ENCODE measurements at regions not wholly inside any gene's neighbourhood (a gene's known extent, or its start where the extent isn't known, plus 50 kb on each side); places are given as distances from the start of the nearest gene placed in this dataset.

DNA sequence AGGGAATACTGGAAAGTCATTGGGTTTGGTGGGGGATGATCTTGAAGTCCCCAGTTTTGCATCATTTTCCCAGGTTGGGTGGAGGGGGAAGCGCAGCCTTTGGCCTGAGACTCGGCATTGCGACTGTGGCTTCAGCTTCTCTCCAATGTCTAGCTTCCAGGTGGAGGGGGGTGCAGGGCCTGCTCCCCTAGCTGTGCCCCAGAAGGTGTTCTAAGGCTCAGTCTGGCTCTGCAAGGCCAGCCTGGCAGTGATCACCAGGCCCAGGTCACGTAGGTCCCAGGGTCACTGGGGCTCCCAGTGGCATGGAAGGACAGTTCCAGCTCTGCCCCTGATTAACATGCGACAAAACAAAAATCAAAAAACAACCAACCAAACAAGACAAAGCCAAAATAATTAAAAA, 56.9 kb upstream of the HAAO start:
- ATAC-seq (no peak), DNase-seq (no peak)
- intact Hi-C loops (cut with DNase I, micrococcal nuclease) = no loop called here
- Histone ChIP-seq H3K4me3 (no peak overlapping the region), H3K36me3 (ENCODE audit: low read depth) (no peaks in the 10 kb centered on the region), H3K9me3 (no peaks in the 10 kb centered on the region), H3K4me1 (ENCODE audit: low read depth) (no peaks in the 10 kb centered on the region)
- TF ChIP-seq, protein P1, sequence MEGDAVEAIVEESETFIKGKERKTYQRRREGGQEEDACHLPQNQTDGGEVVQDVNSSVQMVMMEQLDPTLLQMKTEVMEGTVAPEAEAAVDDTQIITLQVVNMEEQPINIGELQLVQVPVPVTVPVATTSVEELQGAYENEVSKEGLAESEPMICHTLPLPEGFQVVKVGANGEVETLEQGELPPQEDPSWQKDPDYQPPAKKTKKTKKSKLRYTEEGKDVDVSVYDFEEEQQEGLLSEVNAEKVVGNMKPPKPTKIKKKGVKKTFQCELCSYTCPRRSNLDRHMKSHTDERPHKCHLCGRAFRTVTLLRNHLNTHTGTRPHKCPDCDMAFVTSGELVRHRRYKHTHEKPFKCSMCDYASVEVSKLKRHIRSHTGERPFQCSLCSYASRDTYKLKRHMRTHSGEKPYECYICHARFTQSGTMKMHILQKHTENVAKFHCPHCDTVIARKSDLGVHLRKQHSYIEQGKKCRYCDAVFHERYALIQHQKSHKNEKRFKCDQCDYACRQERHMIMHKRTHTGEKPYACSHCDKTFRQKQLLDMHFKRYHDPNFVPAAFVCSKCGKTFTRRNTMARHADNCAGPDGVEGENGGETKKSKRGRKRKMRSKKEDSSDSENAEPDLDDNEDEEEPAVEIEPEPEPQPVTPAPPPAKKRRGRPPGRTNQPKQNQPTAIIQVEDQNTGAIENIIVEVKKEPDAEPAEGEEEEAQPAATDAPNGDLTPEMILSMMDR (IDR thresholded peaks at IDR 0.05) = no peak

DNA sequence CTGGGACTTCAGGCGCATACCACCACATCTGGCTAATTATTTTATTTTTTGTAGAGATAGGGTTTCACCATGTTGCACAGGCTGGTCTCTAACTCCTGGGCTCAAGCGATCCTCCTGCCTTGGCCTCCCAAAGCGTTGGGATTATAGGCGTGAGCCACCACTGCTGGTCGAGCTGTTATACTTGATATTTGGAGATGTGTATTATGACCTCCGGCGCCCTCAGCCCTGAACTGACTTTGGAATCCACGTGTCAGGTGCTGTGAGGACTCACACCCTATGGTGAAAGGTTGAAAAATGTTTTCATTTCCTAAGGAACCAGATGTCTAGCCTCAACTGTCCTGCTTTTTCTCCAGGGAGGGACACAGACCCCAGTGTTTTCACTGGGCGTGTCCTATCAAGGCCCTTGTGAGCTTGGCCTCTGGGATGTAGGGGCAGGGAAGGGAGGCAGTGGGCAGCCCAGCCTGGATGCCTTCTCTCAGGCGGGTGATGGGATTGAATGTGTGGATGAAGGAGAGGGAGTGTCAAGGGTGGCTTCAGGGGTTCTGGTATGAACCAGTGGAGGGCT, 56.4 kb upstream of the HAAO start:
- no peak overlapping the region for H3K4me3 ChIP-seq
- ATAC-seq (no peak), DNase-seq (no peak)
- TF ChIP-seq, protein P1 (IDR thresholded peaks at IDR 0.05) = no peak
- no peaks in the 10 kb centered on the region for H3K4me1 ChIP-seq (ENCODE audit: low read depth)
- intact Hi-C loops (cut with DNase I, micrococcal nuclease) = no loop called here
- no peaks in the 10 kb centered on the region for H3K36me3 ChIP-seq (ENCODE audit: low read depth)
- no peaks in the 10 kb centered on the region for H3K9me3 ChIP-seq

DNA sequence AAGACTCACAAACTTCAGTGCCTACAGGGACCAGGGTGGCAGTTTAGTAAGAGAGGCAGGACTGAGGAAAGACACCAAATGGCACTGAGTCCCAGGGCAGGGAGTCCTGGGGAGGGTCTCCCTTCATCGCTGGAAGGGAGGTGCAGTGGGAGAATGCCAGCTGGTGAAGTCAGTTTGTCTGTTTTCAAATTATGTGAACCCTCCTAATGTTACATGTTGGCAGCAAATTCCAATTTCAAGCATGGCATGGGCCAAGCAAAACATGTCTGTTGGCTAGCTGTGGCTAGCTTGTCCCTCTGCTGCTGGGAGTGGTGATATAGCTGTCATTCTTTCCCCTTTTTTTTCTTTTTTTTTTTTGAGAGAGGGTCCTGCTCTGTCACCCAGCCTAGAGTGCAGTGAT, 55.9 kb upstream of the HAAO start:
- DNase-seq (no peak), ATAC-seq (no peak)
- intact Hi-C loops (cut with DNase I, micrococcal nuclease) = no loop called here
- TF ChIP-seq, protein P1 (IDR thresholded peaks at IDR 0.05) = no peak
- Histone ChIP-seq H3K9me3 (no peaks in the 10 kb centered on the region), H3K36me3 (ENCODE audit: low read depth) (no peaks in the 10 kb centered on the region), H3K4me1 (ENCODE audit: low read depth) (no peaks in the 10 kb centered on the region), H3K4me3 (no peak overlapping the region)

DNA sequence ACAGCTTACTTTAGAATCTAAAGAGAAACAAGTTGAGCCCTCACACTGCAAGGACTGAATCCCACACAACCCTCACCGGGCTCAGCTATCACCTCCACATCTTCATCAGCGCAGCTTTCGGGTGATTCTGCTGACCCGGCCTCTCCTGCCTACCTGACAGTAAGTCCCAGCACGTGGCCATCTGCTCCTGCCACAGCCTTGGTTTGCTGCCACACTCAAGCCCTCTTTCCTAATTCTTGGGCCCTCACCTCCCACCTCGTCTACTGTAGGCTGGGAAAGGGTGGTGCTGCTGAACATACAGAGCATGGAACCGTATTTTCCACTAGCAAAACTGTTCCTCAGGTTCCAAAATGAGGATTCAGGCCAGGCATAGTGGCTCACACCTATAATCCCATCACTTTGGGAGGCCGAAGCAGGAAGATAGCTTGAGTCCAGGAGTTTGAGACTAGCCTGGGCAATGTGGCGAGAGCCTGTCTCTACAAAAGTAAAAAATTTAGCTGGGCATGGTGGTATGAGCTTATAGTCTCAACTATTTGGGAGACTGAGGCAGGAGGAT, 55.3 kb upstream of the HAAO start:
- Histone ChIP-seq H3K4me3 (no peak overlapping the region), H3K36me3 (ENCODE audit: low read depth) (no peaks in the 10 kb centered on the region), H3K4me1 (ENCODE audit: low read depth) (no peaks in the 10 kb centered on the region), H3K9me3 (no peaks in the 10 kb centered on the region)
- TF ChIP-seq, protein P1 (IDR thresholded peaks at IDR 0.05) = no peak
- DNase-seq (no peak), ATAC-seq (no peak)
- intact Hi-C loops (cut with DNase I, micrococcal nuclease) = no loop called here

DNA sequence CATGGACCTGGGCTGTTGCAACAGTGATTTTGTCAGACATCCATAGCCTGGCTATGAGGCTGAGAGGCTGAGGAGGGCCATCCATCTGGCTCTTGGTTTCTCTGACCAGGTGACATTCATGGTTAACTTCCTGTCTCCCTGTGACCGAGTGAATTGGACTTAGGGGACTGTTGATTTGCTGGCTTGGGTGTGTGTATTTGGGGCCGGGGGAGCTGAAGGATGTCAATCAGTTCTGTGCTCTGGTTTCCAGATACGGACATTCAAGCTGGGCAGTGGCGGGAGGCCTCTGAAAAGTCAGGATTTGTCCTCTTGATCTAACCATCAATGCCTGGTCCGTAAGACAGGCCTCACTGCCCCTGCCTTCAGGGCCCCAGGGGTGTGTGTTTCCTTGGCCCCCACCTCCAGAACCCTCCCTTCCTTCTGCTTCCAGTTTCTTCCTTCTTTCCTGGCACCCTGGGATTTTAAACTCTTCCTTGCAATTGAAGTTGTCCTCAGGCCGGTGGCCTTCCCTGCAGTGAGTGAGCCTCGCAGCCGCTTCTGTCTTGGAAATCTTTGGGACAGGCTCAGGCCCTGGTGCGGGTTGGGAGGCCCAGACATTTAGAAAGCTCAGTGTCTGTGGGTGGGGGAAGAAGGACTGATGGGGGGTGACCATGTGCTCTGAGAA, 54.7 kb upstream of the HAAO start:
- no peak for DNase-seq
- no peak overlapping the region for H3K4me3 ChIP-seq
- H3K9me3 ChIP-seq = no peaks in the 10 kb centered on the region
- ATAC-seq = no peak
- TF ChIP-seq, protein P1 (IDR thresholded peaks at IDR 0.05) = no peak
- intact Hi-C loops (cut with DNase I, micrococcal nuclease) = no loop called here
- no peaks in the 10 kb centered on the region for H3K36me3 ChIP-seq (ENCODE audit: low read depth)
- H3K4me1 ChIP-seq (ENCODE audit: low read depth) = no peaks in the 10 kb centered on the region
